22Rv1 (cell line): ENCODE measurements at regions not wholly inside any gene's neighbourhood (a gene's known extent, or its start where the extent isn't known, plus 50 kb on each side); places are given as distances from the start of the nearest gene placed in this dataset.

Experiments used
- ZFX ChIP-seq: fragments of 450-650 bp; IDR thresholded peaks from 2 replicates; pipeline ENCODE4 v1.6.1; 2017; ENCODE audit warnings: antibody characterized with exemption, borderline replicate concordance
- TF ChIP-seq, protein P1 (sequence below): fragments of 450-650 bp; IDR thresholded peaks from 2 replicates; pipeline ENCODE4 v1.5.1; 2017; ENCODE audit warnings: mild to moderate bottlenecking

DNA sequence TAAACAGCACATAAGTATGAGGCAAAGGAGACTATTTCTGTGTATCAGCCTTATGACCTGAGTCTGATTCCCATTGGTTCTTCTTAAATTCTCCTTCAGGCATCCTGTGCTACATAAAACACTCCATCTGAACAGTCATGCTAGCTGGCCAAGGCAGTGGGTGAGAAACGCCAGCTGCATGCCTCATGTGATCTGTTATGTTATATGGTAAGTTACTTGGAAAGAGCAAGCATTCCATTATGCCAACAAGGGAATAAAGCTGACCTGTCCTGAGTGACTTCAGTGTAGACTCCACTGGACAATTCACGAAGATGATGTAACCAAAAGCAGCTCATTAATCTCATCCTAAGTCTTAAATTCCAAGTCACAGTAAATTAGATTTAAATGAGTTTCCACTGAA, 216.5 kb upstream of the FN1 start:
- TF ChIP-seq, protein P1, sequence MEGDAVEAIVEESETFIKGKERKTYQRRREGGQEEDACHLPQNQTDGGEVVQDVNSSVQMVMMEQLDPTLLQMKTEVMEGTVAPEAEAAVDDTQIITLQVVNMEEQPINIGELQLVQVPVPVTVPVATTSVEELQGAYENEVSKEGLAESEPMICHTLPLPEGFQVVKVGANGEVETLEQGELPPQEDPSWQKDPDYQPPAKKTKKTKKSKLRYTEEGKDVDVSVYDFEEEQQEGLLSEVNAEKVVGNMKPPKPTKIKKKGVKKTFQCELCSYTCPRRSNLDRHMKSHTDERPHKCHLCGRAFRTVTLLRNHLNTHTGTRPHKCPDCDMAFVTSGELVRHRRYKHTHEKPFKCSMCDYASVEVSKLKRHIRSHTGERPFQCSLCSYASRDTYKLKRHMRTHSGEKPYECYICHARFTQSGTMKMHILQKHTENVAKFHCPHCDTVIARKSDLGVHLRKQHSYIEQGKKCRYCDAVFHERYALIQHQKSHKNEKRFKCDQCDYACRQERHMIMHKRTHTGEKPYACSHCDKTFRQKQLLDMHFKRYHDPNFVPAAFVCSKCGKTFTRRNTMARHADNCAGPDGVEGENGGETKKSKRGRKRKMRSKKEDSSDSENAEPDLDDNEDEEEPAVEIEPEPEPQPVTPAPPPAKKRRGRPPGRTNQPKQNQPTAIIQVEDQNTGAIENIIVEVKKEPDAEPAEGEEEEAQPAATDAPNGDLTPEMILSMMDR = no peak
- no peak for TF ChIP-seq ZFX
